ENCODE measurements at regions not wholly inside any gene's neighbourhood (a gene's known extent, or its start where the extent isn't known, plus 50 kb on each side); places are given as distances from the start of the nearest gene placed in this dataset.
A peak's percentile ranks its signal among the peaks of the same experiment; 100 is the strongest.

- H3K27ac Mint-ChIP-seq, result no peak overlapping the region
- no peak overlapping the region for H3K4me3 Mint-ChIP-seq
- intact Hi-C loops (cut with micrococcal nuclease), result no loop called here
- no peaks in the 10 kb centered on the region for H3K4me1 Mint-ChIP-seq (ENCODE audit: low read depth)
- H3K27me3 Mint-ChIP-seq (ENCODE audit: insufficient read depth), result peaks cover 11% of the 10 kb centered on the region
- DNase-seq (ENCODE audit: low spot score), result no peak
- no peaks in the 10 kb centered on the region for H3K36me3 Mint-ChIP-seq (ENCODE audit: low read depth)
- H3K9me3 Mint-ChIP-seq, result no peaks in the 10 kb centered on the region
These were observed 100.5 kb upstream of the FOXC1 start for GRCh38 chr6:1509241-1509640.

DNA sequence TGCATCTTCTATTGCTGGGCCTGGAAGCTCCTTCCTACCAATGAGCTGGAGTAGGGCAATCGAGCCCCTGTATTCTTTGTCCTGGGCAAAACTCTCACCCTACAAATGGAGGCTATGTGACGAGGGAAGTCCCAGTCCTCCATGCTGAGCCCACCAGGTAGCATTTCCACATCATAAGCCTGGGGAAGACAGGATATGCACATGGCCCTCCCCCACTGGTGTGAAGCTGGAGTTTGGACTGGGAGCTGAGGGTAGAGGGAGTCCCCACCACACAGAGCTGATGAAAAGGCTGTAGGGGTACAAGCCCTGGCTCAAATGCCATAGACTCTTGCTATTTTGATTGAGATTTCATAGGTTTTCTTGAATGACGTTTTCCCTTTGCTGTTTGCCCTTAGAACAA lies 99.5 kb upstream of the FOXC1 start:
- Mint-ChIP-seq H3K36me3 (ENCODE audit: low read depth) (no peaks in the 10 kb centered on the region), H3K27ac (no peak overlapping the region), H3K4me1 (ENCODE audit: low read depth) (no peaks in the 10 kb centered on the region), H3K27me3 (ENCODE audit: insufficient read depth) (peaks cover 9% of the 10 kb centered on the region), H3K4me3 (no peak overlapping the region), H3K9me3 (no peaks in the 10 kb centered on the region)
- intact Hi-C loops (cut with micrococcal nuclease), result no loop called here
- no peak for DNase-seq (ENCODE audit: low spot score)

DNA sequence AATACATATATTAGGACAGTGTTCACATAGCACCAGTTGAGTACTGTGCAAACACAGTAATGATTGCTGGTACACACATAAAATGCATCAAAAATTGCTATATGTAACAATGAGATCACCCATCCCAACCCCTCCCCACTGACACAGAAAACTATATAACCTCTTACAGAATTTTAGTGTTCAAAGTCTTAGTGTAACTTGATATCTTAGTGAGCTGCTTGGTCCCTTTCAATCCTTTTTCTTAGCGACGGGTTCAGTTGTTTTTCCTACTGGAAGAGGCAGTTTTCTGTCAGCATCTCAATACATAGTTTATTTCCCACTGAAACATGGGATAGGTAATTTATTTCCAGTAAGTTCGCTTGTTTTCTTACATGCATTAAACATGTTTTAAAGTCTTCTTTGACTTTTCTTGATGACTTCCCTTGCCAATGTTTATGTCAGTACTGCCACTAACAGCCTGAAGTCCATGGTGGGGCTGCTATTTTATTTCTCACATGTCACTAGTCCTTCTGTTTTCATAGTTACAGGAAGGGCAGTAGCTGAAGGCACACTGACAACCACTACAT lies 96.4 kb upstream of the FOXC1 start:
- DNase-seq (ENCODE audit: low spot score), result no peak
- no peaks in the 10 kb centered on the region for H3K4me1 Mint-ChIP-seq (ENCODE audit: low read depth)
- no peaks in the 10 kb centered on the region for H3K36me3 Mint-ChIP-seq (ENCODE audit: low read depth)
- H3K4me3 Mint-ChIP-seq, result no peak overlapping the region
- no peaks in the 10 kb centered on the region for H3K9me3 Mint-ChIP-seq
- intact Hi-C loops (cut with micrococcal nuclease), result no loop called here
- H3K27me3 Mint-ChIP-seq (ENCODE audit: insufficient read depth), result peaks cover 14% of the 10 kb centered on the region
- H3K27ac Mint-ChIP-seq, result no peak overlapping the region

GRCh38 chr6:1514078-1514477 lies 95.6 kb upstream of the FOXC1 start:
- no peaks in the 10 kb centered on the region for H3K9me3 Mint-ChIP-seq
- H3K4me1 Mint-ChIP-seq (ENCODE audit: low read depth), result no peaks in the 10 kb centered on the region
- no peak overlapping the region for H3K4me3 Mint-ChIP-seq
- intact Hi-C loops (cut with micrococcal nuclease), result no loop called here
- DNase-seq (ENCODE audit: low spot score), result no peak
- no peak overlapping the region for H3K27ac Mint-ChIP-seq
- peaks cover 14% of the 10 kb centered on the region for H3K27me3 Mint-ChIP-seq (ENCODE audit: insufficient read depth)
- no peaks in the 10 kb centered on the region for H3K36me3 Mint-ChIP-seq (ENCODE audit: low read depth)

- Mint-ChIP-seq H3K36me3 (ENCODE audit: low read depth) (no peaks in the 10 kb centered on the region), H3K27me3 (ENCODE audit: insufficient read depth) (peaks cover 14% of the 10 kb centered on the region), H3K4me3 (no peak overlapping the region), H3K9me3 (no peaks in the 10 kb centered on the region), H3K27ac (no peak overlapping the region), H3K4me1 (ENCODE audit: low read depth) (no peaks in the 10 kb centered on the region)
- no peak for DNase-seq (ENCODE audit: low spot score)
- intact Hi-C loops (cut with micrococcal nuclease), result no loop called here
These were observed 94.4 kb upstream of the FOXC1 start for GRCh38 chr6:1515280-1515679.

GRCh38 chr6:1515781-1516180 lies 93.9 kb upstream of the FOXC1 start:
- Mint-ChIP-seq H3K9me3 (no peaks in the 10 kb centered on the region), H3K27me3 (ENCODE audit: insufficient read depth) (peaks cover 14% of the 10 kb centered on the region), H3K4me1 (ENCODE audit: low read depth) (no peaks in the 10 kb centered on the region), H3K36me3 (ENCODE audit: low read depth) (no peaks in the 10 kb centered on the region), H3K4me3 (no peak overlapping the region), H3K27ac (no peak overlapping the region)
- intact Hi-C loops (cut with micrococcal nuclease), result no loop called here
- no peak for DNase-seq (ENCODE audit: low spot score)

GRCh38 chr6:1516742-1517520 lies 92.8 kb upstream of the FOXC1 start:
- H3K4me3 Mint-ChIP-seq, result no peak overlapping the region
- no peaks in the 10 kb centered on the region for H3K4me1 Mint-ChIP-seq (ENCODE audit: low read depth)
- H3K36me3 Mint-ChIP-seq (ENCODE audit: low read depth), result no peaks in the 10 kb centered on the region
- no peak for DNase-seq (ENCODE audit: low spot score)
- no peak overlapping the region for H3K27ac Mint-ChIP-seq
- intact Hi-C loops (cut with micrococcal nuclease), result no loop called here
- no peaks in the 10 kb centered on the region for H3K9me3 Mint-ChIP-seq
- H3K27me3 Mint-ChIP-seq (ENCODE audit: insufficient read depth), result peaks cover 14% of the 10 kb centered on the region

- H3K27ac Mint-ChIP-seq, result no peak overlapping the region
- H3K4me3 Mint-ChIP-seq, result no peak overlapping the region
- intact Hi-C loops (cut with micrococcal nuclease), result no loop called here
- H3K4me1 Mint-ChIP-seq (ENCODE audit: low read depth), result no peaks in the 10 kb centered on the region
- H3K27me3 Mint-ChIP-seq (ENCODE audit: insufficient read depth), result peaks cover 15% of the 10 kb centered on the region
- no peak for DNase-seq (ENCODE audit: low spot score)
- no peaks in the 10 kb centered on the region for H3K36me3 Mint-ChIP-seq (ENCODE audit: low read depth)
- H3K9me3 Mint-ChIP-seq, result no peaks in the 10 kb centered on the region
These were observed 90.9 kb upstream of the FOXC1 start for GRCh38 chr6:1518855-1519254.

GRCh38 chr6:1519597-1519996 lies 90.1 kb upstream of the FOXC1 start:
- H3K4me1 Mint-ChIP-seq (ENCODE audit: low read depth), result peaks cover 5% of the 10 kb centered on the region

GRCh38 chr6:1522779-1523178 lies 86.9 kb upstream of the FOXC1 start:
- H3K4me3 Mint-ChIP-seq, result no peak overlapping the region
- intact Hi-C loops (cut with micrococcal nuclease), result loop anchor here (10.0 kb wide), 1 partner anchor 592 kb away; no protein-coding TSS in a partner anchor
- H3K27me3 Mint-ChIP-seq (ENCODE audit: insufficient read depth), result peaks cover 6% of the 10 kb centered on the region
- no peak overlapping the region for H3K27ac Mint-ChIP-seq
- no peaks in the 10 kb centered on the region for H3K36me3 Mint-ChIP-seq (ENCODE audit: low read depth)
- H3K4me1 Mint-ChIP-seq (ENCODE audit: low read depth), result peaks cover 31% of the 10 kb centered on the region
- no peak for DNase-seq (ENCODE audit: low spot score)
- no peaks in the 10 kb centered on the region for H3K9me3 Mint-ChIP-seq

More at GRCh38 chr6:1519597-1519996, 90.1 kb upstream of the FOXC1 start:
- DNase-seq (ENCODE audit: low spot score), result no peak
- peaks cover 13% of the 10 kb centered on the region for H3K27me3 Mint-ChIP-seq (ENCODE audit: insufficient read depth)
- H3K27ac Mint-ChIP-seq, result no peak overlapping the region
- intact Hi-C loops (cut with micrococcal nuclease), result no loop called here
- no peaks in the 10 kb centered on the region for H3K36me3 Mint-ChIP-seq (ENCODE audit: low read depth)
- no peaks in the 10 kb centered on the region for H3K9me3 Mint-ChIP-seq
- H3K4me3 Mint-ChIP-seq, result no peak overlapping the region

DNA sequence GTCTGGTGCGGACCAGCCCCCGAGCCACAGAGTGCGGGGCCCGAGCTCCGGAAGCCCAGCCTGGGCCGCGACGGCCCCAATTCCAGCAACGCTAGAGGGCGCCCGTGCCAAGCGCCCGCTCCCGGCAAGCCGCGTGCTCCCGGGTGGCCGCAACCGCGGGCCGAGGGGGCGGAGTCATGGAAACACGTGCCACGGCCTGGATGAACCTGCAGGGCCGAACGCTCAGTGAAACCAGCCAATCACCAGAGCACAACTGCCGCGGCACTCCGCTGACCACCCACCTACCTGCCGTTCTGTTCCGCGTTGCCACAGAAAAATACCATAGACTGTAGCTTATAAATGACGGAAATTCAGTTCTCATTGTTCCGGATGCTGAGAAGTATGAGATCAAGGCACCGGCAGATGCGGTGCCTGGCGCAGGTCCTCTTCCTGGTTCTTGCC lies 85.7 kb upstream of the FOXC1 start:
- Mint-ChIP-seq H3K9me3 (no peaks in the 10 kb centered on the region), H3K36me3 (ENCODE audit: low read depth) (no peaks in the 10 kb centered on the region), H3K27me3 (ENCODE audit: insufficient read depth) (peaks cover 6% of the 10 kb centered on the region), H3K4me3 (no peak overlapping the region), H3K27ac (peak overlapping the region; percentile 41), H3K4me1 (ENCODE audit: low read depth) (peaks cover 44% of the 10 kb centered on the region)
- DNase-seq (ENCODE audit: low spot score), result peak; percentile 70
- intact Hi-C loops (cut with micrococcal nuclease), result loop anchor here (1.0 to 10.0 kb wide), 2 partner anchors 31 to 591 kb away; no protein-coding TSS in a partner anchor

DNA sequence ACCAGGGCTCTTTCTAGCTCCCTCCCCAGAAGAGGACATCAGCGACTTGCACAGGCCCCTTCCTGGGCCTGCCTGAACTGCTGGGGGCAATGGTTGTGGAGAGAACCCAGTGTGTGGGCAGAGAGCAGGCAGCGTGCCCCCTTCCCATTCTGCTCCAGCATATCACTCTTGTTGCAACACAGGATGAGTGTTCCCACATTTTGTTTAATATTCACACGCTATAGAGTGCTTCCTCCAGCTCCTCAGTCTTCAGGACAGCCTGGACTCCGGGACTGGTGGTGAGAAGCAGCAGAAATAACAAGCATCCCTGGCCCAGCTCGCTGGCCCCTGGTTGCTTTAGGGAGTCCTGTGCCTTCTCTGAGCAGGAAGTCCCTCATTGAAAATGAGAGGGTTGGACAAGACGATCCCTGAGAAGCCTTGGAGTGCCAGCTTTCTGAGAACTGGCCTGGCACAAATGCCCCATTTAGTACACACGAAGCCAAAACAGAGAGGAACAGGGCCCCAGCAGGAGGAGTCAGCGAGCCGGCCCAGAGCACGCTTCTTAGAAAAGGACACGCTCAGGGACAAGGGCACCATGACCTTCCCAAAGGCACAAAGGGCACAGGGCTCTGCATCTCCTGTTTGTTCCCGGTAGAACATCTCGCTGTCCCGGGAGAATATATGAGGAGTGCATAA lies 84.2 kb upstream of the FOXC1 start:
- Mint-ChIP-seq H3K27me3 (ENCODE audit: insufficient read depth) (peaks cover 6% of the 10 kb centered on the region), H3K4me1 (ENCODE audit: low read depth) (peaks cover 58% of the 10 kb centered on the region), H3K9me3 (no peaks in the 10 kb centered on the region), H3K4me3 (no peak overlapping the region), H3K27ac (no peak overlapping the region), H3K36me3 (ENCODE audit: low read depth) (no peaks in the 10 kb centered on the region)
- no peak for DNase-seq (ENCODE audit: low spot score)
- intact Hi-C loops (cut with micrococcal nuclease), result loop anchor here (10.0 kb wide), 1 partner anchor 589 kb away; no protein-coding TSS in a partner anchor
